ENCODE measurements at regions not wholly inside any gene's neighbourhood (a gene's known extent, or its start where the extent isn't known, plus 50 kb on each side); places are given as distances from the start of the nearest gene placed in this dataset.

- Histone ChIP-seq H3K4me3 (ENCODE audit: low read depth, low read length, poor library complexity, severe bottlenecking) (no peak overlapping the region), H3K9me2 (ENCODE audit: insufficient read depth, low read length) (no peaks in the 10 kb centered on the region), H2AFZ (ENCODE audit: low read length) (no peak overlapping the region), H3K4me2 (ENCODE audit: low read length) (no peak overlapping the region), H3K9me3 (ENCODE audit: low read length) (no peaks in the 10 kb centered on the region), H4K20me1 (ENCODE audit: insufficient read depth, low read length) (no peaks in the 10 kb centered on the region), H3K27ac (ENCODE audit: low read depth, low read length, poor library complexity, severe bottlenecking) (no peak overlapping the region), H3K36me3 (ENCODE audit: insufficient read depth, low read length) (no peaks in the 10 kb centered on the region), H3K79me2 (ENCODE audit: insufficient read depth, low read depth, low read length) (no peaks in the 10 kb centered on the region), H3K4me1 (ENCODE audit: insufficient read depth, low read length, poor library complexity, severe bottlenecking) (no peaks in the 10 kb centered on the region)
- ChIA-PET CTCF (ENCODE audit: unreplicated experiment) (no interaction called here), POLR2A (no interaction called here)
- DNase-seq (ENCODE audit: low spot score): no peak
- intact Hi-C loops (cut with micrococcal nuclease; ENCODE audit: unreplicated experiment): no loop called here
- TF ChIP-seq EZH2phosphoT487 (IDR thresholded peaks at IDR 0.05; ENCODE audit: borderline replicate concordance, low read depth, low read length): no peak
- no peak for TF ChIP-seq CTCF (conservative IDR thresholded peaks at IDR 0.05; ENCODE audit: low read length)
- BruUV-seq (replicated peaks): no TSS peak
Observed at GRCh38 chr3:147007736-147008245, 398.6 kb downstream of the ZIC4 start.

GRCh38 chr3:147002721-147003120 lies 397.6 kb upstream of the PLSCR5 start:
- CTCF ChIA-PET (ENCODE audit: unreplicated experiment): no interaction called here
- H3K79me2 ChIP-seq (ENCODE audit: insufficient read depth, low read depth, low read length): no peaks in the 10 kb centered on the region
- POLR2A ChIA-PET: no interaction called here
- H3K27ac ChIP-seq (ENCODE audit: low read depth, low read length, poor library complexity, severe bottlenecking): no peak overlapping the region
- no peaks in the 10 kb centered on the region for H3K36me3 ChIP-seq (ENCODE audit: insufficient read depth, low read length)
- H3K4me2 ChIP-seq (ENCODE audit: low read length): no peak overlapping the region
- no peaks in the 10 kb centered on the region for H3K9me2 ChIP-seq (ENCODE audit: insufficient read depth, low read length)
- BruUV-seq (replicated peaks): no TSS peak
- H4K20me1 ChIP-seq (ENCODE audit: insufficient read depth, low read length): no peaks in the 10 kb centered on the region
- H3K9me3 ChIP-seq (ENCODE audit: low read length): no peaks in the 10 kb centered on the region
- TF ChIP-seq EZH2phosphoT487 (IDR thresholded peaks at IDR 0.05; ENCODE audit: borderline replicate concordance, low read depth, low read length): no peak
- no peak overlapping the region for H3K4me3 ChIP-seq (ENCODE audit: low read depth, low read length, poor library complexity, severe bottlenecking)
- intact Hi-C loops (cut with micrococcal nuclease; ENCODE audit: unreplicated experiment): no loop called here
- DNase-seq (ENCODE audit: low spot score): no peak
- no peaks in the 10 kb centered on the region for H3K4me1 ChIP-seq (ENCODE audit: insufficient read depth, low read length, poor library complexity, severe bottlenecking)
- no peak overlapping the region for H2AFZ ChIP-seq (ENCODE audit: low read length)

- no peak overlapping the region for H3K4me3 ChIP-seq (ENCODE audit: low read depth, low read length, poor library complexity, severe bottlenecking)
- CTCF ChIA-PET (ENCODE audit: unreplicated experiment): no interaction called here
- no peak for DNase-seq (ENCODE audit: low spot score)
- POLR2A ChIA-PET: no interaction called here
- H3K9me2 ChIP-seq (ENCODE audit: insufficient read depth, low read length): no peaks in the 10 kb centered on the region
- no peaks in the 10 kb centered on the region for H4K20me1 ChIP-seq (ENCODE audit: insufficient read depth, low read length)
- no peaks in the 10 kb centered on the region for H3K79me2 ChIP-seq (ENCODE audit: insufficient read depth, low read depth, low read length)
- H2AFZ ChIP-seq (ENCODE audit: low read length): no peak overlapping the region
- no peaks in the 10 kb centered on the region for H3K36me3 ChIP-seq (ENCODE audit: insufficient read depth, low read length)
- no peak overlapping the region for H3K4me2 ChIP-seq (ENCODE audit: low read length)
- no peaks in the 10 kb centered on the region for H3K9me3 ChIP-seq (ENCODE audit: low read length)
- TF ChIP-seq CTCF (conservative IDR thresholded peaks at IDR 0.05; ENCODE audit: low read length) (no peak), EZH2phosphoT487 (IDR thresholded peaks at IDR 0.05; ENCODE audit: borderline replicate concordance, low read depth, low read length) (no peak)
- H3K4me1 ChIP-seq (ENCODE audit: insufficient read depth, low read length, poor library complexity, severe bottlenecking): no peaks in the 10 kb centered on the region
- BruUV-seq (replicated peaks): no TSS peak
- intact Hi-C loops (cut with micrococcal nuclease; ENCODE audit: unreplicated experiment): no loop called here
- no peak overlapping the region for H3K27ac ChIP-seq (ENCODE audit: low read depth, low read length, poor library complexity, severe bottlenecking)
Observed at GRCh38 chr3:147000274-147000673, 395.1 kb upstream of the PLSCR5 start.

All from OCI-LY7 (cell line).